Muscle layer of colon (tissue), 2 donors: ENCODE measurements at regions not wholly inside any gene's neighbourhood (a gene's known extent, or its start where the extent isn't known, plus 50 kb on each side); places are given as distances from the start of the nearest gene placed in this dataset.
"Not testable (repeated sequence)": the region's sequence is repeated elsewhere in the genome, so short reads cannot be mapped to it uniquely, and the experiment has no call there.

ENCODE experiments used
- H3K27ac ChIP-seq: one replicate; pipeline ENCODE4 v1.7.0; 2013; ENCODE audit warnings: low read depth, mild to moderate bottlenecking, low read length, moderate library complexity
- H3K27me3 ChIP-seq, 2 donors: one replicate each; pipeline ENCODE4 v1.7.0; 2013; ENCODE audit warnings: low read length in 2 of 2, mild to moderate bottlenecking in 2 of 2; ENCODE audit not compliant: insufficient read depth in 2 of 2, control insufficient read depth in 1 of 2
- H3K36me3 ChIP-seq: one replicate; pipeline ENCODE4 v1.7.0; 2013; ENCODE audit warnings: mild to moderate bottlenecking, low read length; ENCODE audit not compliant: insufficient read depth
- H3K4me1 ChIP-seq: one replicate; pipeline ENCODE4 v1.7.0; 2013; ENCODE audit warnings: mild to moderate bottlenecking, low read length; ENCODE audit not compliant: insufficient read depth
- H3K4me3 ChIP-seq, 2 donors: one replicate each; pipeline ENCODE4 v1.7.0; 2013; ENCODE audit warnings: low read length in 2 of 2, low read depth in 1 of 2, mild to moderate bottlenecking in 1 of 2, moderate library complexity in 1 of 2
- H3K9ac ChIP-seq: one replicate; pipeline ENCODE4 v1.7.0; 2013; ENCODE audit warnings: low read length
- H3K9me3 ChIP-seq: one replicate; pipeline ENCODE4 v1.7.0; 2013; ENCODE audit warnings: mild to moderate bottlenecking, low read length
- donor health status: abdominal sarcoma.
- donor health status: Adenocarcinoma of cecum.

DNA sequence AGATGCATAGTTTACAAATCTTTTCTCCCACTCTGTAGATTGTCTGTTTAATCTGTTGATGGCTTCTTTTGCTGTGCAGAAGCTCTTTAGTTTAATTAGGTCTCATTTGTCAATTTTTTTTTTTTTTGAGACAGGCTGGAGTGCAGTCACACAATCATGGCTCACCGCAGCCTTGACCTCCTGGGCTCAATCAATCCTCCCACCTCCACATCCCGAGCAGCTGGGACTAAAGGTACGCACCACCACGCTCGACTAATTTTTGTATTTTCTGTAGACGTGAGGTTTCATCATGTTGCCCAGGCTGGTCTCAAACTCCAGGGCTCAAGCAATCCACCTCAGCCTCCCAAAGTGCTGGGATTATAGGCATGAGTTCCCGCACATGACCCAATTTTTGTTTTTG, 1655.8 kb downstream of the REEP3 start:
- no peaks in the 10 kb centered on the region for H3K27me3 ChIP-seq
- no peaks in the 10 kb centered on the region for H3K36me3 ChIP-seq
- no peak overlapping the region for H3K9ac ChIP-seq
- H3K27ac ChIP-seq, result no peak overlapping the region
- H3K4me3 ChIP-seq, result no peak overlapping the region
- no peaks in the 10 kb centered on the region for H3K9me3 ChIP-seq
- H3K4me1 ChIP-seq, result no peaks in the 10 kb centered on the region

DNA sequence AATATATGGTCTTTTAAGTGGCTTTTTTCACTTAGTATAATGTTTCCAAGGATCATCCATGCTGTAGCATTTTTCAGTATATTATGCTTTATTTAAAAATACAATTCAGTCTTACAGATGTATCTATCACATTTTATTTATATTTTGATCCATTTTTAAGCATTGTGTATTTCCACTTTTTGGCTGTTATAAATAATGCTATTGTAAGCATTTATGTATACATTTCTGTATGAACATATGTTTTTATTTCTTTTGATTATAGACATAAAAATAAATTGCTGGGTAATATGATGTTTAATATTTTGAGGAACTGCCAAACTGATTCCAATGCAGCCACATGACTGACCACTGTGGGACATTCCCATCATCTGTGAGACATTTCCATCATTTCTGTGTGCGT, 1662.0 kb downstream of the REEP3 start:
- no peaks in the 10 kb centered on the region for H3K36me3 ChIP-seq
- no peak overlapping the region for H3K4me3 ChIP-seq
- no peak overlapping the region for H3K27ac ChIP-seq
- no peak overlapping the region for H3K9ac ChIP-seq
- H3K4me1 ChIP-seq, result no peaks in the 10 kb centered on the region
- no peaks in the 10 kb centered on the region for H3K27me3 ChIP-seq
- H3K9me3 ChIP-seq, result no peaks in the 10 kb centered on the region

GRCh38 chr10:65186668-65187067, 1665.5 kb downstream of the REEP3 start:
- not testable (repeated sequence) for H3K9me3 ChIP-seq, H3K4me3 ChIP-seq, H3K27ac ChIP-seq, H3K27me3 ChIP-seq, H3K9ac ChIP-seq, H3K36me3 ChIP-seq, H3K4me1 ChIP-seq

- Histone ChIP-seq H3K9me3 (no peaks in the 10 kb centered on the region), H3K36me3 (no peaks in the 10 kb centered on the region)
Observed at GRCh38 chr10:65194126-65194525, 1672.9 kb downstream of the REEP3 start.

DNA sequence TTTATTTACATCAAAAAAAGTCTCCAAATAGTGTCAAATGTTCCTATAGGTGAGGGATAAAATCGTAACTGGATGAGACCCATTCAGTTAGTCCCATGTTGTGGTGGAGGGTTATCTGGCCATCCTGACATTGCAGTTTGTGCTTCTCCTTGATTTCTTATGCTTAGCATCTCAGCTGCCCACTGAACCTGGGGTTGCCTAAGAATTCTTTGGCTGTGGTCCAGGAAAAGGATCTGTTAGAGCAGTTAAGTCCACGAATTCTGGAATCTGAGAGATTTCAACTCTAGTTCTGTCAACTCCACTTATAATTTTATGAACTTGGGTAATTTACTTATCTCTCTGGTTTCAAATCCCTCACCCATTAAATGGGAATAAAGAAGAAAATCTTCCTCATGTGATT, 1673.4 kb downstream of the REEP3 start:
- no peak overlapping the region for H3K27ac ChIP-seq
- H3K4me1 ChIP-seq, result peaks cover 8% of the 10 kb centered on the region
- H3K4me3 ChIP-seq, result no peak overlapping the region
- H3K9ac ChIP-seq, result no peak overlapping the region
- no peaks in the 10 kb centered on the region for H3K36me3 ChIP-seq
- H3K9me3 ChIP-seq, result no peaks in the 10 kb centered on the region
- no peaks in the 10 kb centered on the region for H3K27me3 ChIP-seq

More at GRCh38 chr10:65194126-65194525, 1672.9 kb downstream of the REEP3 start:
- Histone ChIP-seq H3K27ac (no peak overlapping the region), H3K27me3 (no peaks in the 10 kb centered on the region), H3K4me1 (peaks cover 8% of the 10 kb centered on the region), H3K9ac (no peak overlapping the region), H3K4me3 (no peak overlapping the region)

GRCh38 chr10:65196111-65196510, 1674.9 kb downstream of the REEP3 start:
- Histone ChIP-seq H3K4me3 (no peak overlapping the region), H3K27me3 (no peaks in the 10 kb centered on the region), H3K27ac (no peak overlapping the region), H3K9me3 (no peaks in the 10 kb centered on the region), H3K9ac (no peak overlapping the region), H3K4me1 (peaks cover 8% of the 10 kb centered on the region), H3K36me3 (no peaks in the 10 kb centered on the region)

DNA sequence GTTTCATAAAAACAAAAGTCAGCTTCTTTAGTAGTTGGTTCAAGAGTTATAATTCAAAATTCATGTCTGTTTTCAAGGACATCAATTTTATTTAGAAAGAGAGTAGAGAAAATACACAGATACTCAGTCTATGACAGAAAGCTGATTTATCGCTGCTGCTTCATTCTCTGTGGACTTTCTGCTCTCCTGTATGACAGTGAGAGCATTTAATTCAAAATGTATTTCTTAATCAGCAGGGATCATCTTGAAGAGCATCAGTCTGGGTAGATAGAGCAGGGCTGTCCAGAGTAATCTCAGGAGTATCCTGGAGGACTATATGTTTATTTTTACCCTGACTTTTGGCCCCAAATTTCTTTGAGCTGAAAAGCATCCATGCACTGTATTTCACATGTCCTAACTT, 1676.7 kb downstream of the REEP3 start:
- Histone ChIP-seq H3K27ac (no peak overlapping the region), H3K4me1 (peaks cover 8% of the 10 kb centered on the region), H3K9me3 (no peaks in the 10 kb centered on the region), H3K36me3 (no peaks in the 10 kb centered on the region), H3K27me3 (no peaks in the 10 kb centered on the region), H3K4me3 (no peak overlapping the region), H3K9ac (no peak overlapping the region)

DNA sequence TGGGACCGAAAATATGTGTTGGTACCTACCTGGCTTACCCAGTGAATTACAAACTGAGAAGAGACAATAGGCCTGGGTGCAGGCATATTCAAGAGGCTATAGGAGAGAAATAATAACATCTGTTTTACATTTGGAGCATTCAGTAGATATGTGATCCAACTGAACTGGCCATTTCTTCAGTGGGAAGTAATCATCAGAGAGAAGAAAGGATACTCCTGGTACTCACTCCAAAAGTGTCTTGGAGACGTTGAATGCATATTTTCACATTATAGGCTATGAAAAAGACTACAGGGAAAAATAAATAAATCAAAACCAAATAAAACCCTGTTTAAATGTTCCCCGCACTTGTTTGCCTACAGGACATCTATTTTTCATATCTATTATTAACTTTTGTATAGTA, 1680.3 kb downstream of the REEP3 start:
- H3K36me3 ChIP-seq, result no peaks in the 10 kb centered on the region
- H3K4me3 ChIP-seq, result no peak overlapping the region
- H3K27me3 ChIP-seq, result no peaks in the 10 kb centered on the region
- H3K4me1 ChIP-seq, result peaks cover 3% of the 10 kb centered on the region
- no peak overlapping the region for H3K9ac ChIP-seq
- no peaks in the 10 kb centered on the region for H3K9me3 ChIP-seq
- no peak overlapping the region for H3K27ac ChIP-seq

GRCh38 chr10:65204999-65205398, 1683.8 kb downstream of the REEP3 start:
- Histone ChIP-seq H3K27me3 (no peaks in the 10 kb centered on the region), H3K4me1 (no peaks in the 10 kb centered on the region), H3K27ac (no peak overlapping the region), H3K36me3 (no peaks in the 10 kb centered on the region), H3K9ac (no peak overlapping the region), H3K4me3 (no peak overlapping the region), H3K9me3 (no peaks in the 10 kb centered on the region)

DNA sequence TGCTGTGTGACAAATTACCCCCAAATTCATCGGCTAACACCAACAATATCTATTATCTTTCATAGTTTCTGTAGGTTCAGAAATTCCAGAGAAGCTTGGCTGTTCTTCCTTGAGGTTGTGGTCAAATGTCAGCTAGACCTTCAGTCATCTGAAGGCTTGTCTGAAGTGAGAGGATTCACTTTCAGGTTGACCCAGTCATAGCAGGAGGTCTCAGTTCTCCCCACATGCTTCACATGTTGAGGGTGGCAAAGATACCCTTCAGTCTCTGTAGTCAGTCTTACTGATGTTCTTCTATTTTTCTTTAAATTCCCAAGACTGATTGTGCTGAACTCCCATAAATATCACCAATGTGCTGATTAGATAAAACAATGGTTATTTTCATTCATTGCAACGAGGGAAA, 1692.0 kb downstream of the REEP3 start:
- Histone ChIP-seq H3K4me3 (no peak overlapping the region), H3K36me3 (no peaks in the 10 kb centered on the region)

DNA sequence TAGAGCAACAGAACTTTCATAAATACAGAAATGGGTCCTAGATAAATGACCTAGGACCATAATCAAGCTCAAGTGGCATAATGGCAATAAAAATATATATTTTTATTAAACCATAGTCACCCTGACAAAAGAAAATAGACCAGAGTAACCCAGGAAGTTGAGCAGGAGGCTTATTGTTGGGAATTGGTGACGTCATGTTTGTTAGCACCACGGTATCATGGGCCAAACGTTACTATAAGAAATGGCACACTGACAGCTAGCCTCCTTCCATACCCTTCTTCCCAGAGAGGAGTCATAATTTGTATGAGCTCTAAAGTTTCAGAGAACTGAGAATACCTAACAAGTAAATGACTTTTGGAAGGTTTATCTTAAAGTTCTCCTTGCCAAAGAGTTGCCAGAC, 1698.2 kb downstream of the REEP3 start:
- Histone ChIP-seq H3K36me3 (no peaks in the 10 kb centered on the region), H3K27ac (no peak overlapping the region), H3K9me3 (no peaks in the 10 kb centered on the region), H3K9ac (no peak overlapping the region), H3K4me1 (no peaks in the 10 kb centered on the region), H3K4me3 (no peak overlapping the region), H3K27me3 (no peaks in the 10 kb centered on the region)

More for the DNA sequence above, 1692.0 kb downstream of the REEP3 start:
- Histone ChIP-seq H3K9ac (no peak overlapping the region), H3K27ac (no peak overlapping the region), H3K4me1 (no peaks in the 10 kb centered on the region), H3K27me3 (no peaks in the 10 kb centered on the region), H3K9me3 (no peaks in the 10 kb centered on the region)

DNA sequence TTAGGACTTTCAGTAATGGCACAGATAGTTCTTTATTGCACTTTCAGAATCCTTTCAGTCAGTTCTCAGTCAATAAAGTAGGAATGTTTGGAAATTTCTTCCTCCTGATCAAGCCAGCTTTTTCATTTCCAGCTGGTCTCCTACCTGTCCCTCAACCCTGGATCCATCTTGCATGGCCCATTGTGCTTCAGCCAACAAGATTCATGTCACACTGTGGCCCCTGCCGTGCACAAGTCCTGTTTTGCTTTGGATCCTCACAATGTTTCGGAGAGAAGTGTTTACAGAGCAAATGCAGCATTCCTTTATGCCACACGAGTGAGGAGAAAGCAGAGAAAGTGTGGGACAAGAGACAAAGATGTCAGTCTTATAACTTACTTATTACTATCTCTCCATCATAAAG, 1694.7 kb upstream of the LRRTM3 start:
- H3K4me1 ChIP-seq, result no peaks in the 10 kb centered on the region
- H3K36me3 ChIP-seq, result no peaks in the 10 kb centered on the region
- no peaks in the 10 kb centered on the region for H3K27me3 ChIP-seq
- H3K27ac ChIP-seq, result no peak overlapping the region
- no peak overlapping the region for H3K4me3 ChIP-seq
- no peak overlapping the region for H3K9ac ChIP-seq
- no peaks in the 10 kb centered on the region for H3K9me3 ChIP-seq
